ENCODE measurements at regions not wholly inside any gene's neighbourhood (a gene's known extent, or its start where the extent isn't known, plus 50 kb on each side); places are given as distances from the start of the nearest gene placed in this dataset.

DNA sequence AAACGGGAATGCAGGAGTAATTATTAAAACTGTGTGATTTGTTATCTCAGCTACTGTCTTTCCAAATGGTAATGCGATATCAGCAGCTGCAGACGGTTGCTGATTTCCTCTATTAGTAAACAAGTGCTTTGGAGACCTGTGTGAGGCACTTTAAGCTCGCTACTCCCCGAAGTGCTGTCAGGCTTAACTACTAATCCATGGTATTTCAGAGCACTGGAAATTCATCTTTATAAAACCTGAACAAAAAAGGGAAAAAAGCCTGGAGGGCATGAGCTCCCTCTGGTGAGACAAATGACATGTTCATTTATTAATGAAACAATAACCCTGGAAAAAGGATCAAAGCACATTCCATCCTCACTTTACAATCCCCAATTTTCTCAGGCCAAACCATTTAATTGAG lies 143.6 kb upstream of the OTX2 start (continued):
- TF ChIP-seq ZNF282 (IDR thresholded peaks at IDR 0.05; ENCODE audit: partially characterized antibody): no peak

DNA sequence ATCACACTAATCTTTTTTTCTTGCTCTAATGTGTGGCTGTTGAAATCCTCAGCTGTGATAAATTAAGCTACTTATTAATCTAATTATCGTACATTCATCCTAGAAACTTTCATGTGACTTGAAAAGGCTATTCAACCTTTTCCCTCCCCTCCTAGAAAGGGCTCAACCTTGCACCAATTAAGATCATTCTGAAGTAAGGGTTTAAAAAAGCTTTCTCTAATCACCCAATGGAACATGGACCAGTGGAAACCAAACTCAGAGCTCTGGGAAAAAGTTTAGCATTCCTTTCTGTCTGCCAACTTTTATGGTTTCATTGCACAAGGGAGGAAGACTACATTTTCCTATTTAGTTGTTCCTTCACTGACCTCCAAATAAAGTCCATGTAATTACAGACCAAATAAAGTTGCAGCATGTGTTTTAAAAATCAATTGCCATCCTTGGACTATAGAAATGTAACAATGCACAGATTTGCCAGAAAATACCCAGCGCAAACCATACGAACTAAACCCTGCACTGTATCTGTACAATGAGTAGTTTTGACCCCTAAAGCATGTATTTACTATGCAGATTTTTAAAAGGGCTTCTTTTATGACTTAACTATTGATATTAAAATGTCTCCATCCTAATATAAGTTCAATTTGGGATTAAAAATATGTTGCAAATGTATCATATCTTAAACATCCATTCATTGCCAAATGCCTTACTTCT lies 142.6 kb upstream of the OTX2 start:
- no peaks in the 10 kb centered on the region for H3K9me3 ChIP-seq (ENCODE audit: low read length)
- 52% methylated on average over 3 of the region's 3 CpGs for WGBS (ENCODE audit: low lambda C conversion rate)
- H2AFZ ChIP-seq (ENCODE audit: low read length): no peak overlapping the region
- ATAC-seq: no peak
- in situ Hi-C loops (cut with HindIII; ENCODE audit: extremely low pct_ligation_motif_present, low pct_unique_long_range_greater_than_20kb): no loop called here
- no peaks in the 10 kb centered on the region for H3K79me2 ChIP-seq (ENCODE audit: insufficient read depth, low read length)
- BruUV-seq (replicated peaks): no TSS peak
- H3K27me3 ChIP-seq (ENCODE audit: control insufficient read depth in 1 of 2, insufficient read depth in 2 of 2, low read length in 2 of 2): no peaks in the 10 kb centered on the region
- H4K20me1 ChIP-seq (ENCODE audit: insufficient read depth, low read length): no peaks in the 10 kb centered on the region
- H3K4me2 ChIP-seq (ENCODE audit: low read depth, low read length): no peak overlapping the region
- DNase-seq (ENCODE audit: low spot score): no peak
- no peak overlapping the region for H3K4me3 ChIP-seq (replicated peaks in 1 of 3; ENCODE audit: insufficient read depth in 1 of 3, low read depth in 2 of 3, low read length in 3 of 3)
- H3K4me1 ChIP-seq (ENCODE audit: insufficient read depth, low read length): no peaks in the 10 kb centered on the region
- FAIRE-seq: no peak
- no peaks in the 10 kb centered on the region for H3K36me3 ChIP-seq (replicated peaks in 1 of 2; ENCODE audit: control insufficient read depth in 1 of 2, insufficient read depth in 2 of 2, low read length in 2 of 2)
- H3K27ac ChIP-seq (ENCODE audit: extremely low read length, insufficient read depth, low read length): no peak overlapping the region
- ChIA-PET CTCF (ENCODE audit: low intra/inter-chr PET ratio, low total read pairs) (no interaction called here), POLR2A (no interaction called here)
- H3K9ac ChIP-seq (ENCODE audit: insufficient read depth, low read depth, low read length): no peak overlapping the region
- intact Hi-C loops (cut with micrococcal nuclease; ENCODE audit: unreplicated experiment): no loop called here
- TF ChIP-seq, protein P1, sequence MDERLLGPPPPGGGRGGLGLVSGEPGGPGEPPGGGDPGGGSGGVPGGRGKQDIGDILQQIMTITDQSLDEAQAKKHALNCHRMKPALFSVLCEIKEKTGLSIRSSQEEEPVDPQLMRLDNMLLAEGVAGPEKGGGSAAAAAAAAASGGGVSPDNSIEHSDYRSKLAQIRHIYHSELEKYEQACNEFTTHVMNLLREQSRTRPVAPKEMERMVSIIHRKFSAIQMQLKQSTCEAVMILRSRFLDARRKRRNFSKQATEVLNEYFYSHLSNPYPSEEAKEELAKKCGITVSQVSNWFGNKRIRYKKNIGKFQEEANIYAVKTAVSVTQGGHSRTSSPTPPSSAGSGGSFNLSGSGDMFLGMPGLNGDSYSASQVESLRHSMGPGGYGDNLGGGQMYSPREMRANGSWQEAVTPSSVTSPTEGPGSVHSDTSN (CRISPR knock-in tag; IDR thresholded peaks at IDR 0.05): no peak
- TF ChIP-seq, protein P2, sequence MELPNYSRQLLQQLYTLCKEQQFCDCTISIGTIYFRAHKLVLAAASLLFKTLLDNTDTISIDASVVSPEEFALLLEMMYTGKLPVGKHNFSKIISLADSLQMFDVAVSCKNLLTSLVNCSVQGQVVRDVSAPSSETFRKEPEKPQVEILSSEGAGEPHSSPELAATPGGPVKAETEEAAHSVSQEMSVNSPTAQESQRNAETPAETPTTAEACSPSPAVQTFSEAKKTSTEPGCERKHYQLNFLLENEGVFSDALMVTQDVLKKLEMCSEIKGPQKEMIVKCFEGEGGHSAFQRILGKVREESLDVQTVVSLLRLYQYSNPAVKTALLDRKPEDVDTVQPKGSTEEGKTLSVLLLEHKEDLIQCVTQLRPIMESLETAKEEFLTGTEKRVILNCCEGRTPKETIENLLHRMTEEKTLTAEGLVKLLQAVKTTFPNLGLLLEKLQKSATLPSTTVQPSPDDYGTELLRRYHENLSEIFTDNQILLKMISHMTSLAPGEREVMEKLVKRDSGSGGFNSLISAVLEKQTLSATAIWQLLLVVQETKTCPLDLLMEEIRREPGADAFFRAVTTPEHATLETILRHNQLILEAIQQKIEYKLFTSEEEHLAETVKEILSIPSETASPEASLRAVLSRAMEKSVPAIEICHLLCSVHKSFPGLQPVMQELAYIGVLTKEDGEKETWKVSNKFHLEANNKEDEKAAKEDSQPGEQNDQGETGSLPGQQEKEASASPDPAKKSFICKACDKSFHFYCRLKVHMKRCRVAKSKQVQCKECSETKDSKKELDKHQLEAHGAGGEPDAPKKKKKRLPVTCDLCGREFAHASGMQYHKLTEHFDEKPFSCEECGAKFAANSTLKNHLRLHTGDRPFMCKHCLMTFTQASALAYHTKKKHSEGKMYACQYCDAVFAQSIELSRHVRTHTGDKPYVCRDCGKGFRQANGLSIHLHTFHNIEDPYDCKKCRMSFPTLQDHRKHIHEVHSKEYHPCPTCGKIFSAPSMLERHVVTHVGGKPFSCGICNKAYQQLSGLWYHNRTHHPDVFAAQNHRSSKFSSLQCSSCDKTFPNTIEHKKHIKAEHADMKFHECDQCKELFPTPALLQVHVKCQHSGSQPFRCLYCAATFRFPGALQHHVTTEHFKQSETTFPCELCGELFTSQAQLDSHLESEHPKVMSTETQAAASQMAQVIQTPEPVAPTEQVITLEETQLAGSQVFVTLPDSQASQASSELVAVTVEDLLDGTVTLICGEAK (IDR thresholded peaks at IDR 0.05): no peak
- TF ChIP-seq, protein P2 (CRISPR knock-in tag; IDR thresholded peaks at IDR 0.05): no peak
- TF ChIP-seq ZNF263 (CRISPR knock-in tag; IDR thresholded peaks at IDR 0.05): no peak
- no peak for TF ChIP-seq ZNF160 (CRISPR knock-in tag; IDR thresholded peaks at IDR 0.05)

Data from HepG2 (cell line).